ENCODE measurements at regions not wholly inside any gene's neighbourhood (a gene's known extent, or its start where the extent isn't known, plus 50 kb on each side); places are given as distances from the start of the nearest gene placed in this dataset.

- no peak for ATAC-seq
- DNase-seq: no peak
These were observed 145.6 kb downstream of the NSG2 start for GRCh38 chr5:174191076-174191475.

GRCh38 chr5:174191850-174192655, 146.5 kb downstream of the NSG2 start:
- no peak for ATAC-seq
- DNase-seq: no peak

- ATAC-seq: no peak
- no peak for DNase-seq
These were observed 147.4 kb downstream of the NSG2 start for GRCh38 chr5:174192901-174193300.

- DNase-seq (no peak), ATAC-seq (no peak)
These were observed 150.0 kb downstream of the NSG2 start for GRCh38 chr5:174195517-174195916.

- ATAC-seq (no peak), DNase-seq (no peak)
These were observed 152.4 kb downstream of the NSG2 start for GRCh38 chr5:174197929-174198328.

GRCh38 chr5:174198541-174198940, 153.0 kb downstream of the NSG2 start:
- no peak for DNase-seq
- no peak for ATAC-seq

GRCh38 chr5:174202996-174203395, 157.5 kb downstream of the NSG2 start:
- ATAC-seq (no peak), DNase-seq (no peak)

- DNase-seq (no peak), ATAC-seq (no peak)
These were observed 159.2 kb downstream of the NSG2 start for GRCh38 chr5:174204535-174205313.

GRCh38 chr5:174205939-174206338, 160.4 kb downstream of the NSG2 start:
- no peak for ATAC-seq
- no peak for DNase-seq

GRCh38 chr5:174210596-174211276, 165.2 kb downstream of the NSG2 start:
- DNase-seq (no peak), ATAC-seq (no peak)

- ATAC-seq (no peak), DNase-seq (no peak)
These were observed 165.7 kb downstream of the NSG2 start for GRCh38 chr5:174211277-174211626.

- no peak for DNase-seq
- no peak for ATAC-seq
These were observed 172.0 kb downstream of the NSG2 start for GRCh38 chr5:174217527-174217926.

- DNase-seq (no peak), ATAC-seq (no peak)
These were observed 172.7 kb downstream of the NSG2 start for GRCh38 chr5:174218162-174218561.

- ATAC-seq (no peak), DNase-seq (no peak)
These were observed 174.9 kb downstream of the NSG2 start for GRCh38 chr5:174220417-174220816.

- DNase-seq (no peak), ATAC-seq (no peak)
These were observed 175.9 kb downstream of the NSG2 start for GRCh38 chr5:174221436-174221835.

- DNase-seq: no peak
- no peak for ATAC-seq
These were observed 176.4 kb downstream of the NSG2 start for GRCh38 chr5:174221946-174222345.

- DNase-seq (no peak), ATAC-seq (no peak)
These were observed 177.4 kb downstream of the NSG2 start for GRCh38 chr5:174222891-174223290.

GRCh38 chr5:174223355-174223754, 177.8 kb downstream of the NSG2 start:
- no peak for DNase-seq
- ATAC-seq: no peak

- ATAC-seq (no peak), DNase-seq (no peak)
These were observed 183.6 kb downstream of the NSG2 start for GRCh38 chr5:174229068-174229467.

- ATAC-seq (no peak), DNase-seq (no peak)
These were observed 184.2 kb downstream of the NSG2 start for GRCh38 chr5:174229514-174230370.

GRCh38 chr5:174231956-174232487, 186.5 kb downstream of the NSG2 start:
- ATAC-seq: no peak

GRCh38 chr5:174234388-174234787, 188.9 kb downstream of the NSG2 start:
- DNase-seq (no peak), ATAC-seq (no peak)

More at GRCh38 chr5:174231956-174232487, 186.5 kb downstream of the NSG2 start:
- no peak for DNase-seq

Measured in stimulated activated naive CD8-positive, alpha-beta T cell treated with anti-CD3 and anti-CD28 coated beads, Interleukin-15, Interleukin-2, amounts not matched to agents 100 U/mL and 50 U/mL, for 24 hours (primary cell).